ENCODE measurements at regions not wholly inside any gene's neighbourhood (a gene's known extent, or its start where the extent isn't known, plus 50 kb on each side); places are given as distances from the start of the nearest gene placed in this dataset.
"Not testable (repeated sequence)": the region's sequence is repeated elsewhere in the genome, so short reads cannot be mapped to it uniquely, and the experiment has no call there.

DNA sequence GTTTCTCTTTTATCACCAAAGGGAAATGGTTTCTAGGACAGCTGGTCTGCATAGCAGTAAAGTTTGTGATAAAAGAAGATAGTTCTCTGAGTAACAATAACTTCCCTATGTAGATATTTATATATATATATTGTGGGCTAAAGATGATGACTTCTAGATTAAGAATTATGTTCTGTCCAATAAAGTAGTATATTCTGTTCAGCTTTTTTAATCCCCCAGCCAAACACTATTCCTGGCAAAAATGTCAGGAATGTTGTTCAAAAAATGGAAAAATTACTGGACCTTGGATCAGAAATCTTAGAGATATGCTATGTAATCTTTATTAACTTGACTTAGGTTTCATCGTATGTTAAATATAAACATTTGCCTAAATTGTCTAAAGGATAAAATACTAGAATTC is 136.3 kb upstream of the GNAI1 start:
- TF ChIP-seq, protein P1, sequence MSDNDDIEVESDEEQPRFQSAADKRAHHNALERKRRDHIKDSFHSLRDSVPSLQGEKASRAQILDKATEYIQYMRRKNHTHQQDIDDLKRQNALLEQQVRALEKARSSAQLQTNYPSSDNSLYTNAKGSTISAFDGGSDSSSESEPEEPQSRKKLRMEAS (IDR thresholded peaks at IDR 0.05; ENCODE audit: low read depth, low read length) = no peak
- no peak for TF ChIP-seq MYC (IDR thresholded peaks at IDR 0.05; ENCODE audit: low read depth, low read length)
- no peak for TF ChIP-seq POLR2A (IDR thresholded peaks at IDR 0.05; ENCODE audit: extremely low read depth, insufficient read length)
- TF ChIP-seq, protein P2, sequence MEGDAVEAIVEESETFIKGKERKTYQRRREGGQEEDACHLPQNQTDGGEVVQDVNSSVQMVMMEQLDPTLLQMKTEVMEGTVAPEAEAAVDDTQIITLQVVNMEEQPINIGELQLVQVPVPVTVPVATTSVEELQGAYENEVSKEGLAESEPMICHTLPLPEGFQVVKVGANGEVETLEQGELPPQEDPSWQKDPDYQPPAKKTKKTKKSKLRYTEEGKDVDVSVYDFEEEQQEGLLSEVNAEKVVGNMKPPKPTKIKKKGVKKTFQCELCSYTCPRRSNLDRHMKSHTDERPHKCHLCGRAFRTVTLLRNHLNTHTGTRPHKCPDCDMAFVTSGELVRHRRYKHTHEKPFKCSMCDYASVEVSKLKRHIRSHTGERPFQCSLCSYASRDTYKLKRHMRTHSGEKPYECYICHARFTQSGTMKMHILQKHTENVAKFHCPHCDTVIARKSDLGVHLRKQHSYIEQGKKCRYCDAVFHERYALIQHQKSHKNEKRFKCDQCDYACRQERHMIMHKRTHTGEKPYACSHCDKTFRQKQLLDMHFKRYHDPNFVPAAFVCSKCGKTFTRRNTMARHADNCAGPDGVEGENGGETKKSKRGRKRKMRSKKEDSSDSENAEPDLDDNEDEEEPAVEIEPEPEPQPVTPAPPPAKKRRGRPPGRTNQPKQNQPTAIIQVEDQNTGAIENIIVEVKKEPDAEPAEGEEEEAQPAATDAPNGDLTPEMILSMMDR (IDR thresholded peaks at IDR 0.05; ENCODE audit: low read depth, low read length) = no peak

DNA sequence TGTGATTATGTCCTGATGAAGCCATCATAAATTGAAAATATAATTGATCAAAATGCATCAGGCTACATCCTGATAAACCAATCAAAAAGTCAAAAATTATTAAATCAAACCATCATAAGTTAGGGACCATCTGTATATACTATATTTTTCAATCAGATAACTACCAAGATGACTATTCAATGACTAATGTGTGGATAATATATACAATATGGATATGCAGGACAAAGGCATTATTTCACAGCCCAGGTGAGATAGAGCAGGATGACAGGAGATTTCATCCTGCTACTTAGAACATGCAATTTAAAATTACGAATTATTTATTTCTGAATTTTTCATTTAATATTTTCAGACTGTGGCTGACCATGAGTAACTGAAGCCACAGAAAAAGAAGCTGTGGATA is 137.3 kb upstream of the GNAI1 start:
- TF ChIP-seq MYC (IDR thresholded peaks at IDR 0.05; ENCODE audit: low read depth, low read length) (no peak), POLR2A (IDR thresholded peaks at IDR 0.05; ENCODE audit: extremely low read depth, insufficient read length) (no peak)
- TF ChIP-seq, protein P2 (IDR thresholded peaks at IDR 0.05; ENCODE audit: low read depth, low read length) = no peak
- TF ChIP-seq, protein P1 (IDR thresholded peaks at IDR 0.05; ENCODE audit: low read depth, low read length) = no peak
- DNase-seq (ENCODE audit: low read depth) = no peak
- no peak overlapping the region for H3K4me3 ChIP-seq (ENCODE audit: low read depth, low read length)

More for the DNA sequence above, 136.3 kb upstream of the GNAI1 start:
- DNase-seq (ENCODE audit: low read depth) = no peak
- no peak overlapping the region for H3K4me3 ChIP-seq (ENCODE audit: low read depth, low read length)

DNA sequence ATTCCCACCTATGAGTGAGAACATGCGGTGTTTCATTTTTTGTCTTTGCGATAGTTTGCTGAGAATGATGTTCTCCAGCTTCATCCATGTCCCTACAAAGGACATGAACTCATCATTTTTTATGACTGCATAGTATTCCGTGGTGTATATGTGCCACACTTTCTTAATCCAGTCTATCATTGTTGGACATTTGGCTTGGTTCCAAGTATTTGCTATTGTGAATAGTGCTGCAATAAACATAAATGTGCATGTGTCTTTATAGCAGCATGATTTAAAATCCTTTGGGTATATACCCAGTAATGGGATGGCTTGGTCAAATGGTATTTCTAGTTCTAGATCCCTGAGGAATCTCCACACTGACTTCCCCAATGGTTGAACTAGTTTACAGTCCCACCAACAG is 138.9 kb upstream of the GNAI1 start:
- not testable (repeated sequence) for H3K4me3 ChIP-seq (ENCODE audit: low read depth, low read length); DNase-seq (ENCODE audit: low read depth)

DNA sequence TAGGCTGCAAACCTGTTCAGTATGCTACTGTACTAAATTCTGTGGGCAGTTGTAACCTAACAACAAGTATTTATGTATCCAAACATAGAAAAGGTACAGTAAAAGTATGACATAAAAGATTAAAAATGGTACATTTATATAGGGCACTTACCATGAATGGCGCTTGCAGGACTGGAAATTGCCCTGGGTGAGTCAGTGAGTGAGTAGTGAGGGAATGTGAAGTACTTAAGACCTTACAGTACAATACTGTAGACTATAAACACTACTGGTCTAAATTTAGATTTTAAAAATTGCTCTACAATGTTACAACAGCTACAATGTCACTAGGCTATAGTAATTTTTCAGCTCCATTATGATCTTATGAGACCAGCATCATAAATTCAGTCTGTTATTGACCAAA is 146.0 kb upstream of the GNAI1 start:
- no peak for DNase-seq (ENCODE audit: low read depth)
- TF ChIP-seq, protein P1 (IDR thresholded peaks at IDR 0.05; ENCODE audit: low read depth, low read length) = no peak
- no peak for TF ChIP-seq MYC (IDR thresholded peaks at IDR 0.05; ENCODE audit: low read depth, low read length)
- no peak for TF ChIP-seq POLR2A (IDR thresholded peaks at IDR 0.05; ENCODE audit: extremely low read depth, insufficient read length)

GRCh38 chr7:79984210-79984609 is 150.4 kb upstream of the GNAI1 start:
- no peak overlapping the region for H3K4me3 ChIP-seq (ENCODE audit: low read depth, low read length)
- no peak for TF ChIP-seq MYC (IDR thresholded peaks at IDR 0.05; ENCODE audit: low read depth, low read length)
- no peak for TF ChIP-seq POLR2A (IDR thresholded peaks at IDR 0.05; ENCODE audit: extremely low read depth, insufficient read length)
- TF ChIP-seq, protein P2 (IDR thresholded peaks at IDR 0.05; ENCODE audit: low read depth, low read length) = no peak
- TF ChIP-seq, protein P1 (IDR thresholded peaks at IDR 0.05; ENCODE audit: low read depth, low read length) = no peak
- no peak for DNase-seq (ENCODE audit: low read depth)

More for the DNA sequence above, 146.0 kb upstream of the GNAI1 start:
- no peak overlapping the region for H3K4me3 ChIP-seq (ENCODE audit: low read depth, low read length)

DNA sequence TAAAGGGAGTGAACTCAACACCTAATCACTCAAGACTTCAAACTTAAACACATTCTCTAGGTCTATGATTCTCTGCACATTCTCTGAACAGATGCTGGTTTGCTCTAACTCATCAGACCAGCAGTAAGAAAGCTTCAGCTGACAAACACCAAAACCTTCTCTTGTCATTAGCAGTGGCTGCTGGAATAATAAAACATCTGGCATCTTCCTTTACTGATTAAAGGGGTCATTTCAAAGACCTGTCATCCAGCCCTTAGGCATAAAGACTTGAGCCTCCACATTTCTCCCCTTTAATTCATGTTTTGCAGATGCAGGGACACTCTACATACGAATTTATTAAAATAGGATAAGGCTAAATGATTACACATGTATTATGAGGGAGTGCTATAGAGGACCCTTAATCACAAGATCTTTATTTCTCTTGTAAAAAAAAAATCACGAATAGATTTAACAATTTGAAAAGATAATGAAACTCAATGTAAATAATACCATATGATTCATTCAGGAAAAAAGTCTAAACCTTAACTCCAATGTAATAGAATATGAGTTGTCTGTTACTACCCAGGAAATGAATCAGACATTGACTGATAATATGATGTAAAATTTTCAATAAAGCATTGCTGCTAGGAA is 152.4 kb upstream of the GNAI1 start:
- H3K4me3 ChIP-seq (ENCODE audit: low read depth, low read length) = no peak overlapping the region
- TF ChIP-seq MYC (IDR thresholded peaks at IDR 0.05; ENCODE audit: low read depth, low read length) (no peak), POLR2A (IDR thresholded peaks at IDR 0.05; ENCODE audit: extremely low read depth, insufficient read length) (no peak)
- TF ChIP-seq, protein P1 (IDR thresholded peaks at IDR 0.05; ENCODE audit: low read depth, low read length) = no peak
- TF ChIP-seq, protein P2 (IDR thresholded peaks at IDR 0.05; ENCODE audit: low read depth, low read length) = no peak
- DNase-seq (ENCODE audit: low read depth) = no peak

GRCh38 chr7:79980376-79980775 is 154.3 kb upstream of the GNAI1 start:
- no peak overlapping the region for H3K4me3 ChIP-seq (ENCODE audit: low read depth, low read length)
- TF ChIP-seq MYC (IDR thresholded peaks at IDR 0.05; ENCODE audit: low read depth, low read length) (no peak), POLR2A (IDR thresholded peaks at IDR 0.05; ENCODE audit: extremely low read depth, insufficient read length) (no peak)
- TF ChIP-seq, protein P2 (IDR thresholded peaks at IDR 0.05; ENCODE audit: low read depth, low read length) = no peak
- TF ChIP-seq, protein P1 (IDR thresholded peaks at IDR 0.05; ENCODE audit: low read depth, low read length) = no peak
- DNase-seq (ENCODE audit: low read depth) = no peak

Data from NB4 (cell line).